Non-pigmented ciliary epithelial cell (primary cell): ENCODE measurements at regions not wholly inside any gene's neighbourhood (a gene's known extent, or its start where the extent isn't known, plus 50 kb on each side); places are given as distances from the start of the nearest gene placed in this dataset.
"Not testable (repeated sequence)": the region's sequence is repeated elsewhere in the genome, so short reads cannot be mapped to it uniquely, and the experiment has no call there.

Experiments
- DNase-seq: peaks from one replicate; pipeline ENCODE4 v3.0.0-alpha.2; 2010; ENCODE audit warnings: low read depth

DNA sequence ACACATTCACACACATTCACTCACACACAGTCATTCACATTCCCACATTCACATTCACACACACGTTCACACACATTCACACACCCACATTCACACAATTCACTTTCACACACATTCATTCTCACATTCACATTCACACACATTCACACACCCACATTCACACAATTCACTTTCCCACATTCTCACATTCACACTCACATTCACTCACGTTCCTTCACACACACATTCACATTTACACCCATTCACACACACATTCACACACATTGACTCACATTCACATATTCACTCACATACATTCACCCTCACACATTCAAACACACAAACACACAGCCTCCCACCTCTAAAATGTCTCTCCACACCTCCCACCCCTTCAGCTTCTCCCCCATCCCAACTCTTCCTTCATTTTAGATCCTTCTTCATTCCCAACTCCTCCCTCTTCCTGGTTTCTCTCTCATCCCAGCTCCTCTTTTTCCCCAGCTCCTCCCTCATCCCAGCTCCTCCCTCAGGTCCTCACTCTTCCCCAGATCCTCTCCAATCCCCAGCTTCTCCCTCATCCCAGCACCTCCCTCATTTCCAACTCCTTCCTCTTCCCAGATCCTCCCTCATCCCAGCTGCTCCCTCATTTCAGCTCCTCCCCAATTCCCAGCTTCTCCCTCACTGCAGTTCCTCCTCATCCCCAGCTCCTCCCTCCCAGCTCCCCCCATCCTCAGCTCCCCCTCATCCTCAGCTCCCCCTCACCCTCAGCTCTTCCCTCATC is 111.0 kb downstream of the FAM53A start:
- no peak for DNase-seq

DNA sequence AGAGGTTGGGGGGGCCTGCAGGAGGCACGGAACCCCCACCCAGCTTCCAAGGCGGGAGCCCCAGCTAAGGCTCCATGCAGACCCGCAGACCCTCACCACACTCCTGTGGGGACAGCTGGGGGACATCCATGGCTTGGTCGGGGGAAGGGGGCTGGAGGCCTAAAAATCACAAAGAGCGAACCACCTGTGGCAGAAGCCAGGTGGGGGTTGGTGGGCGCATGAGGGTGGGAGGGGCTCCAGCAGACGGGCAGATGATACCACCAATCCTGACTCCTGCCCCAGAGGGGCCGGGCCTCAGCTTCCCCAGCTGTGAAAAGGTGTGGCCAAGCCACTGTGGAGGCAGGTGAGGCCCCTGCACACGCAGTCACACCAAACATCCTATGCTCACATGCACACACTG is 111.6 kb downstream of the FAM53A start:
- no peak for DNase-seq

DNA sequence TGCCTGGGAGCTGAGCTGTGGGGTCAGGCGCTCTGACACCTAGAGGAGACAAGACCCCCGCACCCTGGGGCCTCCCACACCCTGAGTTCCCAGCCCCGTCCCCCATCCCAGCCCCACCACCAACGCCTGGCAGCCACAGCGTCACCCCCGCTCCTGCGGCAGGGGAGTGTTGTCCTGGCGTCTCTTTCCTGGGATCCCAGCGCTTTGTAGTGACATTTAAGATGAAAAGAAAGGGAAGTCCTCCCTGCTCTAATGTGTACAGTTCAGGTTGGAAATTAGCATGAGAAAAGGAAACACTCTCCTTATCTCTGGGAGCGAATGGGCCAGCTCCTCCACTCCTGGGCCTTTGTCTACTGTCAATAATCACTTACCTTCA is 112.1 kb downstream of the FAM53A start:
- no peak for DNase-seq

DNA sequence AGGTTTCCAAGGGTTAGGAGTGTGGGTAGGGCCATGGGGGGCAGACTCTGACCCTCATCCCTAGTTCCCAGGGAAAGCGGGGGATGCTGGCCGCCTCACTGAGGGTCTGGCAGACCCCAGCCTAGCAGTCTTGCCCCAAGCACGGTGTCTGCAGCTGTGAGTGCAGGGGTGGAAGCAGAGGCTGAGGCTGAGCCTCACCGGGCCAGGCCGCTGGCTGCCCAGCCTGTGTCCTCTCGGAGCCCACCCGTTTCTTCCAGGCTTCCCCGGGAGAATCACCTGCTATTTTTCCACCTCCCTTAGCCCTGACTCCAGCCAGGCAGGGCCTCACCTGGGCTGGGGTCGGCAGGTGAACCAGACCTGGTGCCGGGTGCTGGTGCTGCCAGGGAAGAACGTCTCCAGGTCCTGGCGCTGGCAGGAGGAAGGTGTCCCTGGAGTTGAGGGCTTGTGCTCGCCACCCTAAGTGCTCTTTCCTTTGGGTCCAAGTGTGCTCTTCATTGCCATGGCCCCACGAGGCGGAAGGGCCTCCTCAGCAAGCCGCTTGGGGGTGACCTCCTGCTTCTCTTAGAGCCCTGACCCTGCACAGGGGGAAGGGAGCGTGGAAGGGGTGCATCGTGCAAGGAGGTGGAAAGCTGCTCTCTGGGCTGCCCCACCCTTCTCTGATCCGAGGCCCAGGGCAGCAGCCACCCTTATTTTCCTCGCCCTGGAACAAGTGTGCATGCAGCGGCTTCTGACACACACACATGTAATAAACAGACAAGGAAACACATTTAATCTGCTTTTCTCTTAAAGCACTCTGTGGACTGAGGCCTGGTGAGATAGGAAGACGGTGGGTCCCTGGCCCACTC is 112.7 kb downstream of the FAM53A start:
- DNase-seq, result no peak

DNA sequence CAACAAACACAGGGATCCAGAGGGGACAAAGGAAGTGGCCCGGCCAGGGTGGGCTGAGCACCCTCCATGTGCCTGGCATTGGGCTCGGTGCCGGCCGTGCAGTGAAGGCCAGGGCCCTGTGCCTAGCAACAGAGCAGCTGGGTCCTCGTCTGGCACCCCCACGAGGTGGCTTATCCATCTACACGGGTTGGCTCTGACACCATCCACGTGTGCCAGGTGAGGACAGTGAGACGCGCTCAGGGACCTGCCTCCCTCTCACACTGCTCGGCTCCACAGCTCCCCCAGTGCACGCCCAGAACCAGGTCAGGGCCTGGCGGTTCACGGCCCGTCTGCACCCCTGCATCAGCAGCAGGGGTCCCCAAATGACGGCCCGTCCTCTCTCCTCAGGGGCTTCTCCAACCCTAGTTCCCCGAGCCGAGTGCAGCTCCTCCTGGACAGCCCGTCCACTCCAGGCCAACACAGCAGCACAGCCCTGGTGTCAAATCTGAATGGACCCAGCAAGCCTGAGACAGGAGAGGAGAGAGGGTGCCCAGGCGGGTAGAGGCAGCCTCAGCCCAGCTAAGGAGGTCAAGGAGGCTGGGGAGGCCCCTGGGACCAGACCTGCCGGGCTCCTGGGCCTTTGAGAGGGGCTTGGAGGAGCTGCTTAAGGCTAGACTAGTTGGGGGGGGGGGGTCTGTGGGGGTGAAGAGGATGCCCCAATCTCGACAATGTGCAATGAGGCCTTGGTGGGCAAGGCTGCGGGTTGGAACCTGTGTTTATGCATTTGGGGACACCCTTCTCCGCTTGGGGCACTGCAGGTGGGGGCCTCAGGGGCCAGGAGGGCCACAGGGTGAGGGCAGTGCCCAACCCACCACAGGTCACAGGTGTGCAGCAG is 113.6 kb downstream of the FAM53A start:
- DNase-seq, result no peak

DNA sequence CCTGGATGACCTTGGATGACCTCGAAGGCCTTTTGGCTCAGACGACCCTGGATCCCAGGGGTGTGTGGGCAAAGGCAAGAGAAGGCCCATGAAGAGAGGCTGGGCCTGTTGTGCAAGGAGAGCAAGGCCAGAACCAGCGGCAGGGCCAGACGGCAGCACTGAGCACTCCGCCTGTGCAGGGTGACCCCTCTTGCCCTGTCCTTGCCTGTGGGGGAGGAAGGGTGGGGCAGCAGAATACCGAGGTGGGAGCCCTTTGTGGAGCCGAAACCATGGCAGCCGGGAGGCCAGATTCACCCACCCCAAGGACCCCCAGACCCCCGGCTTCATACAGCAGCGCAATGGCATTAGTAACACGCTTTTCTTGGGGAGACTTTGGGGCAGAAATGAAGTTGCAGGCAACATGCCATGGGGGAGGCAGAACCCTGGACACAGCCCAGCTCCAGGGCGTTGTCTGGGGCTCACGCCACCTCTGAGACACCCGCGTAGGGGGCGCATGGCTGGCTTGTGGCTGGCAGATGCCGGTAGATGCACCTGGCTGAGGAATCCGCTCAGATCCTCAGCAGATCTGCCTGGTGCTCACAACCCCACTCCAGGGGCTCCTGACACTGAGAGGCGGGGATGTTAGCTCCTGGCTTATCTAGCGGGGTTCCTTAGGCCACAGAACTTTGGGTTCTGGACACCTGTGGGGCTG is 114.5 kb downstream of the FAM53A start:
- no peak for DNase-seq

DNA sequence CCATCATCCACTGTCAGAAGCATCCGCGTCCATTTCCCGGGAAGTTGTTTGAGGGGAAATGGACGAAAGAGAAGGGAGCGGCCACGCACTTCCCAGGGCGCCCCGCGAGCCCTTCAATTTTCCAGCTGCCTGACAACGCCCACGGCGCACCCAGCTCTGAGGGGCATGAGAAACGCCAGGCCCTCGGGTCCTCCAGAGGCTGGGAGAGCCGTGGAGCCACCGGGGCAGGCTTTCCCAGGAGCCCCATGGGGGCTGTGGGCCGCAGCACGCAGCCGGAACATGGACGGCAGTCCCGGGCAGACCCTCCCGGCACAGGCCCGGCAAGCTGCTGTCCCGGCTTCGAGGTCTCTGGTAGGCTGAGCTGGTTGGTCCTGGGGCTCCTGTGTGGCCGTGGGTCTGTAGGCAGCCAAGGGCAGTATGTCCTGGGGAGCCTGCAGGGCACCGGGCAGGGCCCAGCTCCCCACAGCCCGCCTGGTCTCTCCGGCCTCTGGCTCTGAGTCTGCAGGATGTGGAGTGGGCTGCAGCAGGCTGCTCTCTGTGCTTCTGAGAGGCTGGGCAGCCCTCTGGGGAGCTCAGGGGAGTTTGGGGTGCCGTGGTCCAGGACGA is 115.2 kb downstream of the FAM53A start:
- no peak for DNase-seq

DNA sequence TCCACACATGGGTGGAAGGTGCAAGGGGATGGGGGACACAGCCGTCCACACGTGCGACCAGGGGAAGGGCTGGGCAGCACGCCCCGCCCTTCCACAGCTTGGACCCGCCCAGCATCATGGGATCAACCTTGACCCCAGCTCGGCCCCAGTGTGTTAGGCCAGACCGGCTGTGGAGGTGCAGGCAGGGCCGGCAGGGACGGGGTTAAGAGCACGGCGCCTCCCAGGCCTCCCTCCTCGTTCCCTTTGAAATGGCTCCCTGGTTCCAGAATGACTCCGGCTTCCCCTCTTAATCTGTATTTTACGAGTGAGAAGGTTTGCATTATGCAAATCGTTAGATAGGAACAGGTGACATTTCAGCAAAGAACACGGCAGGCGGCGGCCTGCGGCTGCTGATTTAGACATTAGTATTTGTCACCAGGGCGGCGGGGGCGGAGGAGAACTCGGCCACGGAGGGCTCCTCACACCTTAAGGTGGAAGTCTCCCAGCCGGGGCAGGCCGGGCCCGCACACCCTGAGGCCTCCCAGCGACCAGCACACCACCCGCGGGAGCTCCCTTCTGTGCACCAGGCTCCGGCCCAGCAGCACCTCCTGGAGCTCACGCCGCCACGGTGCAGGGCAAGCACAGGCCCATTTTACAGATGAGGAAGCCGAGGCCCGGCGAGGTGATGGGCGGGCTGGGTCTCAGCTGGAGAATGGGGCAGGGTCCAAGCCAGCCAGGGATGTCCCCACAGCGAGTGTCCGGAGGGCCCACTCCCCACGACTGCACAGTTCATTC is 116.1 kb downstream of the FAM53A start:
- no peak for DNase-seq

DNA sequence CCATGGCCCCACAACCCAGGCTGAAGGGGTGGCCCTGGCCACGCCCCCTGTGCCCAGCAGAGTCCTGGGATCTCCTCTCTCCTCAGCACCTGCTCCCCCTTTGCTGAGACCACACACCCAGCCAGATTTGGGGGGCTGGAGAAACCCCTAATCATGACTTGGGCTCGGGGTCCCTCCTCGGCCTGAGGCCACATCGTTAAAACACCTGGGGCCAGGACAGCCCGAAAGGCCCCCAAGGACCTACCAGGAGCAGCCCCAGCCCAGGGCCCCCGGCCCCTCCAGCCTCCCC is 116.7 kb downstream of the FAM53A start:
- no peak for DNase-seq

DNA sequence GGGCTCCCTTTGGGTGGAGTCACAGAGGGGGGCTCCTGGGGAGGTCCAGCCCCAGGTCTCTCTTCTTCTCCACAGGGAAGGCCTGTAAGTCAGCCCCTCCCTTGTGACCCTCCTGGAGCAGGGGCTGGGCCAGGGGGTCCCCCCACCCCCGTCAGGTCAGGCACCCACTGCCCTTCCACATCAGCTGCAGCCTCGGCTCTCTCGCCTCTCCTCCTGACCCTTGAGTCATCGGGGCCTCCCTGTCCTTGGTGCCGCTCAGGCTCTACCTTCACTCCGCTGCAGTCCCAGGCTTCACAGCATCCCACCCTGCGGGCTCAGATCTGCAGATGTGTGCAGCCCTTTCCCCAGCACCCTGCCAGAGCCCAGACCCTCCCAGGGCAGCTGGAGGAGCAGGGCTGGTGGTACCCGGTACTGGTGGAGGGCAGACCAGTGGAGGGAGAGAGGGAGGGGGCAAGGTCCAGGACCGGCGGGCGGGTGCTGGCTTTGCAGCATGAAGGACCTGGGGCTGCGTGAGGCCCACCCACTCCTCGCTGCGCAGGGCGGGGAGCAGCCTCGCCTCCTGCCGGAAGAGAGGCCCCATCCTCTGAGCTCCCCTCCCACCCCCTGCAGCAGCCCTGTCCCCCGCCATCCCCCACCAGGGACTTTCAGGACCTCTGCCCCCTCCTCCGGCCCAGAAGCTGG is 117.1 kb downstream of the FAM53A start:
- DNase-seq, result no peak

DNA sequence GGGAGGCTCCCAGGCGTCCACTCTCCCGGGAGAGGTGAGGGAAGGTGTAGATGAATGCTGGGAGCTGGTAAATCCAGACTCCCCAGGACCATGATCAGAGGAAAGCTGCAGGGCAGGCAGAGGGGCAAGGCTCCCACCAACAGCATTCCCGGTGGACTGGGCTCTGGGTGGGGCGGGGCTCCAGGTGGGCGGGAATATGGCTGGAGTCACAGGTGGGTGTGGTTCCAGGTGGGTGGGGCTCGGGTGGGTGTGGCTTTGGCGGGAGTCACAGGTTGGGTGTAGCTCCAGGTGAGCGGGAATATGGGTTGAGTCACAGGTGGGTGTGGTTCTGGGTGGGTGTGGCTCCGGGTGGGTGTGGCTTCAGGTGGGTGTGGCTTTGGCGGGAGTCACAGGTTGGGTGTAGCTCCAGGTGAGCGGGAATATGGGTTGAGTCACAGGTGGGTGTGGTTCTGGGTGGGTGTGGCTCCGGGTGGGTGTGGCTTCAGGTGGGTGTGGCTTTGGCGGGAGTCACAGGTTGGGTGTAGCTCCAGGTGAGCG is 117.7 kb downstream of the FAM53A start:
- not testable (repeated sequence) for DNase-seq

DNA sequence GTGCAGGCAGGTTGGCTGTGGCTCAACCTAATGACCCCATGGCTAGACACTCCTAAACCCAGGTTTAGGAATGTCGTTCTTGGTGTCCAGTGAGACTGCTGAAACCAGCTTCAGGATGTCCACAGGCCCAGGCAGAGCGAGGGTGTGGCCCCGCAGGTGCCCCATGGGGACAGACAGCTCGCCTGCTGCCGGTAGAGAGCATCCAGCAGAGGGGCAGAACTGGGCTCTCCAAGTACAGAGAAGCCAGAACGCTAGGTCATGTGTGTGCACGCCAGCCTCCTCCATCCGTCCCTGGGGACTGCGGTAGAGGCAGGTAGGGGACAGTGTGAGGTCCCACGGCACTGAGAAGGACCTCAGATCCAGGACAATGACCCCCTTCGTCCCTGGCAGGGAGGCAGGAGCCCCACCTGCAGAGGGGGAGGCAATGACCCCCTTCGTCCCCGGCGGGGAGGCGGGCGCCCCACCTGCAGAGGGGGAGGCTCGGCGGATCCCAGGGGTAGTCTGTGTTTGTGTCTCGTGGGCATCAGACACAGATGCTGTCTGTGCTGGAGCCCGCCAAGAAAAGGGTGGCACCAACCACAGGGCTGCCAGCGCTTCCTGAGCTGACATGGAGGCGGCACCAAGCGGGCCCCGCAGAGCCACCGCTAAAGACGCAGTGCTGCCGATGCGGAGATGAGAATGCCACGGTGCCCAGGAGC is 118.4 kb downstream of the FAM53A start:
- DNase-seq, result no peak

DNA sequence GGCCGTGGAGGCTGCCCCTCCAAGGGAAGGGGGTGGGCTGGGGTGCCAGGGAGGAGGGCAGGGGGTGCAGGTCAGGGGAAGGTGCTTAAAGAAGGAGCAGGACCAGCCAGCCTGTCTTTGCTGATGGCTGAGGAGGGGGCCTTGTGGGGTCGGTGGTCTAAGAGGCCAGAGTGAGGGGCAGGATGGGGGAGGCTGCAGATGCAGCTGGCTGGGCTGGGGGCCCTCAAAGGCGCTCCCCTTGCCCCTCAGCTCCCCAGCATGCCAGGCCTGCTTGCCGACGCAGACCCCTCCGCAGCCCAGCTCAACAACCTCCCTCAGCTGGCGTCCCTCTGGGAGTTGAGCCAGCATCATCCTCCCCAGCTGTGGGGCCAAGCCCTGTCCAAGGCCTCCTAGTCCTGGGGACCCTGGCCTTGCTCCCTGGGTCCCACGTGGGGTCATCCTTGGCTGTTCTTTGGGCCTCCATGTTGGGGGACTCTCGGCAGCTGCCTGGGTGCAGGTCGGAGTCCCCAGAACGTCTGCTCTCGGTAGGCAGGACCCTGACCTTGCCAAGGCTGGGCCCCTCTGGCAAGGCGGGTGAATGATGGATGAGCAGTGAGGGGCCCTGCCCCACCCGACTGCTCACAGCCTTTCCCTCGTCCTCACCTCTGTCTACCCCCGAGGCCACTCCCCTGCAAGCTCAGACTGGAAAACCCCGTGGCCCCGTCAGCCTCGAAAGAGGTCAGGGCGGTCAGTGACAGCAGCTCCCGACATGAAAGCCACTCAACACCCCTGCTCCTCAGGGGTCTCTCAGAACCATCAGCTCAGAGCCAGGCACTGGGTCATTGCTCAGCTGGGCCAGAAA is 119.4 kb downstream of the FAM53A start:
- no peak for DNase-seq

DNA sequence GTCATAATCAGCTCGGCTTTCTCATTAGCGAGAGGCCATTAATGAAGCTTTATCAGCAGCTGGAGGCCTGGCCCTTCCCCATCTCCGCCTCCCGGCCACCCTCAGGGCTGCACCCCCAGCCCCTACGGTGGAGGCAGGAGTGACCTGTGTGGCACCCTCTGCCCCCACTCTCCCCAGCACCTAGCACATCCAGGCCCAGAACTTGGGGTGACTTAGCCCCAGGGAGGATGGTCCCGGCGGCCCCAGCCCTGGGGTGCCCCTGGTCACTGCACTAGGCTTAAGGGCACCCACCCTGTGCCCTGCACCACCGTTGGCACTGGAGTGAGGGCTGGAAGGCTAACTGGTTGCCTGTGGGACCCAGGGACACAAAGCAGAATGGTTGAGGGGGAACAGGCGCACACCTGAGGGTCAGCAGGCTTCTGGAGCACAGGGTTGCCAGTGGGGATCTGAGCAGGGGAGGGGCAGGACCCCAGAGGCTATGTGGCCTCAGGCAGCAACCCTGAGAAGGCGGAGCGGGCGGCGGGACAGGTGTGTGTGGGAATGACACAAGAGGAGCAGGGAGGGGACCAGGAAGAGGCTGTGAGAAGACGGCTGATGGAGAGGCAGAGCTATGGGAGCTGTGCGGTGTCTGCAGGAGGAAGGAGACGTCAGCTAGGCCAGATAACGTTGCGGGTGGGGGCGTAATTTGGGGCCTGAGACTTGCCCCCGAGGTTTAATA is 120.2 kb downstream of the FAM53A start:
- DNase-seq, result no peak

DNA sequence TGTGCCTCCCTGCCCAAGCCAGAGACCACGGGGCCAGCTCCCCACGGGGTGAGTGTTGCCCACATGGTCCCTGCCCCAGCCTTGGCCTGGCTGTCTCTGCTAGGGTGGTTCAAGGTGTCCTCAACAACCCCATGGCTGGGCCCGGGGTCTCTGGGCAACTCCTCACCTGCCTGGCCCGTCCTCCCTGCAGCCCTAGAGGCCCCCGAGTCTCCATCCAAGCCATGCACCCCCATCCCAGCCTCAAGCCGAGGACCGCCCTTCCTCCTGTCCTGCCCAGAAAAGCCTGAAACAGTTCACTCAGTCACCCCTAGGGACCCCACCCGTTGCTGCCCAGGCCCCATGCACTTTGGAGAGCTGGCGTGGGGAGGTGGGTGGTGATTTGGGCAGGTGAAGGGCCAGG is 120.9 kb downstream of the FAM53A start:
- no peak for DNase-seq

DNA sequence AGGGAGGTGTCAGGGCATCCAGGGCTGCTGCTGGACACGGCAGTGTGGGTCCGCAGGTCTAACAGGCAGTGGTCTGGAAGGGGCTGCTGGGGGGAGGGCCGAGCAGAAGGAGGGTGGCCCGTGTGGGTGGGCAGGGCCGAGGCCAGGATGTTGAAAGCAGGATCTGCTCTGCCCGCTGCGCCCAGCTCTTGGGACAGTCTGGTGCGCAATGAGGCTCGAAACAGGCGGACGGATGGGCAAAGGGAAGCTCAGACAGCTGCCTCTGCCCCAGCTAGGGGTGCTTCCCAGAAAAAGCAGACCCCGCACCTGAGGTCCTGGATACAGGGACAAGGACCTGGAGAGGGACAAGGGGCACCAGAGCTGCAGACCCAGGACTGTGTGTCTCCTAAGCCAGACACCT is 121.3 kb downstream of the FAM53A start:
- DNase-seq, result no peak

DNA sequence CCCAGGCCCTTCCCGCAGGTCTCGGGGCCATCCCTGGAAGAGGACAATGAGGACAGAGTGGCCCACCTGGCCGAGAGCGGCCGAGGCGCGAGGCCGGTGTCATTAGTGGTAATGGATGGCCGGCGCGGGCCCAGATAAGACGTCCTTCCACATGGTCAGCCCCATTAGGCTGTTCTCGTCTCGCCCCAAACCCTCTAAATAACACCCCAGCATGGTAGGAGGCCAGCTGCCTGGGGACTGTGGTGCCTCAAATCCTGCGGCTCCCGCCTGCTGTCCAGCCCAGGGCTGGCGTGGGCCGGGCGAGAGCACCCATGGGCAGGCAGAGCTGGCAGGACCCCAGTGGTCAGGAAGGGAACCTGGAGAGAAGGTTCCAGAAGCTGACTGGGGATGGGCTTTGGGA is 121.7 kb downstream of the FAM53A start:
- DNase-seq, result no peak
